Activated naive CD4-positive, alpha-beta T cell treated with anti-CD3 and anti-CD28 coated beads, Interleukin-2, amount 10 ng/mL, durations not matched to agents 7 days and 5 days (primary cell): ENCODE measurements at regions not wholly inside any gene's neighbourhood (a gene's known extent, or its start where the extent isn't known, plus 50 kb on each side); places are given as distances from the start of the nearest gene placed in this dataset.

ENCODE experiments used
- CTCF ChIA-PET: fragments of 350-600 bp; sonication (Branson Sonifier 250); formaldehyde crosslinking; loops from one replicate; lab custom pipeline; 2021; ENCODE audit warnings: antibody characterized with exemption; lab: Charles Lee
- DNase-seq: peaks from one replicate; pipeline ENCODE4 v3.0.0-alpha.2; 2020
- H3K27ac Mint-ChIP-seq: one replicate; pipeline ENCODE4 v1.8.0; 2021; ENCODE audit warnings: mild to moderate bottlenecking, moderate library complexity, mixed read lengths
- H3K27me3 Mint-ChIP-seq: one replicate; pipeline ENCODE4 v1.8.0; 2021; ENCODE audit warnings: mild to moderate bottlenecking, mixed read lengths
- H3K36me3 Mint-ChIP-seq: one replicate; pipeline ENCODE4 v1.8.0; 2021; ENCODE audit warnings: mixed read lengths
- H3K4me1 Mint-ChIP-seq: one replicate; pipeline ENCODE4 v1.8.0; 2021; ENCODE audit warnings: mixed read lengths
- H3K4me3 Mint-ChIP-seq: one replicate; pipeline ENCODE4 v1.8.0; 2021; ENCODE audit warnings: mild to moderate bottlenecking, moderate library complexity, mixed read lengths
- H3K9me3 Mint-ChIP-seq: one replicate; pipeline ENCODE4 v1.8.0; 2021; ENCODE audit warnings: mixed read lengths

GRCh38 chr6:94133106-94133505 is 713.7 kb upstream of the EPHA7 start:
- no peaks in the 10 kb centered on the region for H3K4me1 Mint-ChIP-seq
- H3K27me3 Mint-ChIP-seq, result no peaks in the 10 kb centered on the region
- no peak overlapping the region for H3K4me3 Mint-ChIP-seq
- H3K27ac Mint-ChIP-seq, result no peak overlapping the region
- peaks cover 3% of the 10 kb centered on the region for H3K9me3 Mint-ChIP-seq
- H3K36me3 Mint-ChIP-seq, result no peaks in the 10 kb centered on the region
- no peak for DNase-seq
- CTCF ChIA-PET, result no interaction called here

GRCh38 chr6:94131271-94131670 is 711.9 kb upstream of the EPHA7 start:
- Mint-ChIP-seq H3K9me3 (no peaks in the 10 kb centered on the region), H3K4me3 (no peak overlapping the region), H3K4me1 (no peaks in the 10 kb centered on the region), H3K27me3 (no peaks in the 10 kb centered on the region), H3K36me3 (no peaks in the 10 kb centered on the region), H3K27ac (no peak overlapping the region)
- CTCF ChIA-PET, result no interaction called here
- no peak for DNase-seq

GRCh38 chr6:94130478-94130877 is 711.1 kb upstream of the EPHA7 start:
- Mint-ChIP-seq H3K9me3 (no peaks in the 10 kb centered on the region), H3K4me3 (no peak overlapping the region), H3K4me1 (no peaks in the 10 kb centered on the region), H3K36me3 (no peaks in the 10 kb centered on the region), H3K27ac (no peak overlapping the region), H3K27me3 (no peaks in the 10 kb centered on the region)
- DNase-seq, result no peak
- CTCF ChIA-PET, result no interaction called here

GRCh38 chr6:94129926-94130325 is 710.6 kb upstream of the EPHA7 start:
- H3K27ac Mint-ChIP-seq, result no peak overlapping the region
- H3K27me3 Mint-ChIP-seq, result no peaks in the 10 kb centered on the region
- no peaks in the 10 kb centered on the region for H3K36me3 Mint-ChIP-seq
- no peaks in the 10 kb centered on the region for H3K9me3 Mint-ChIP-seq
- no peaks in the 10 kb centered on the region for H3K4me1 Mint-ChIP-seq
- CTCF ChIA-PET, result no interaction called here
- DNase-seq, result no peak
- H3K4me3 Mint-ChIP-seq, result no peak overlapping the region

GRCh38 chr6:94127716-94128115 is 708.4 kb upstream of the EPHA7 start:
- Mint-ChIP-seq H3K27ac (no peak overlapping the region), H3K36me3 (no peaks in the 10 kb centered on the region), H3K4me3 (no peak overlapping the region), H3K9me3 (no peaks in the 10 kb centered on the region), H3K27me3 (no peaks in the 10 kb centered on the region), H3K4me1 (no peaks in the 10 kb centered on the region)
- CTCF ChIA-PET, result no interaction called here
- no peak for DNase-seq

- Mint-ChIP-seq H3K27me3 (no peaks in the 10 kb centered on the region), H3K9me3 (no peaks in the 10 kb centered on the region), H3K36me3 (no peaks in the 10 kb centered on the region), H3K27ac (no peak overlapping the region), H3K4me1 (no peaks in the 10 kb centered on the region), H3K4me3 (no peak overlapping the region)
- CTCF ChIA-PET, result no interaction called here
- DNase-seq, result no peak
Measured at GRCh38 chr6:94124333-94124732, 705.0 kb upstream of the EPHA7 start.

GRCh38 chr6:94121094-94121493 is 701.7 kb upstream of the EPHA7 start:
- no peak overlapping the region for H3K27ac Mint-ChIP-seq
- H3K36me3 Mint-ChIP-seq, result no peaks in the 10 kb centered on the region
- H3K4me3 Mint-ChIP-seq, result no peak overlapping the region
- H3K9me3 Mint-ChIP-seq, result peaks cover 3% of the 10 kb centered on the region
- no peak for DNase-seq
- CTCF ChIA-PET, result no interaction called here
- no peaks in the 10 kb centered on the region for H3K27me3 Mint-ChIP-seq
- H3K4me1 Mint-ChIP-seq, result no peaks in the 10 kb centered on the region

- H3K36me3 Mint-ChIP-seq, result no peaks in the 10 kb centered on the region
- H3K27me3 Mint-ChIP-seq, result no peaks in the 10 kb centered on the region
- peaks cover 4% of the 10 kb centered on the region for H3K9me3 Mint-ChIP-seq
- no peak for DNase-seq
- no peak overlapping the region for H3K27ac Mint-ChIP-seq
- H3K4me1 Mint-ChIP-seq, result no peaks in the 10 kb centered on the region
- CTCF ChIA-PET, result no interaction called here
- H3K4me3 Mint-ChIP-seq, result no peak overlapping the region
Measured at GRCh38 chr6:94099072-94099471, 679.7 kb upstream of the EPHA7 start.

- Mint-ChIP-seq H3K9me3 (peaks cover 4% of the 10 kb centered on the region), H3K27ac (no peak overlapping the region), H3K27me3 (no peaks in the 10 kb centered on the region), H3K36me3 (no peaks in the 10 kb centered on the region), H3K4me1 (no peaks in the 10 kb centered on the region), H3K4me3 (no peak overlapping the region)
- no peak for DNase-seq
- CTCF ChIA-PET, result no interaction called here
Measured at GRCh38 chr6:94095961-94096360, 676.6 kb upstream of the EPHA7 start.

GRCh38 chr6:94089941-94090340 is 670.6 kb upstream of the EPHA7 start:
- no peak overlapping the region for H3K4me3 Mint-ChIP-seq
- no peaks in the 10 kb centered on the region for H3K4me1 Mint-ChIP-seq
- DNase-seq, result no peak
- H3K27ac Mint-ChIP-seq, result no peak overlapping the region
- CTCF ChIA-PET, result no interaction called here
- no peaks in the 10 kb centered on the region for H3K27me3 Mint-ChIP-seq
- H3K36me3 Mint-ChIP-seq, result no peaks in the 10 kb centered on the region
- H3K9me3 Mint-ChIP-seq, result peaks cover 2% of the 10 kb centered on the region

- Mint-ChIP-seq H3K27me3 (no peaks in the 10 kb centered on the region), H3K9me3 (peaks cover 2% of the 10 kb centered on the region), H3K27ac (no peak overlapping the region), H3K4me3 (no peak overlapping the region), H3K4me1 (no peaks in the 10 kb centered on the region), H3K36me3 (no peaks in the 10 kb centered on the region)
- CTCF ChIA-PET, result no interaction called here
- DNase-seq, result no peak
Measured at GRCh38 chr6:94088870-94089269, 669.5 kb upstream of the EPHA7 start.

GRCh38 chr6:94074764-94075163 is 655.4 kb upstream of the EPHA7 start:
- Mint-ChIP-seq H3K4me3 (no peak overlapping the region), H3K4me1 (no peaks in the 10 kb centered on the region), H3K27me3 (no peaks in the 10 kb centered on the region), H3K27ac (no peak overlapping the region), H3K36me3 (no peaks in the 10 kb centered on the region), H3K9me3 (no peaks in the 10 kb centered on the region)
- CTCF ChIA-PET, result no interaction called here
- DNase-seq, result no peak

GRCh38 chr6:94071835-94072234 is 652.5 kb upstream of the EPHA7 start:
- no peaks in the 10 kb centered on the region for H3K36me3 Mint-ChIP-seq
- no peaks in the 10 kb centered on the region for H3K4me1 Mint-ChIP-seq
- CTCF ChIA-PET, result no interaction called here
- no peaks in the 10 kb centered on the region for H3K27me3 Mint-ChIP-seq
- no peak overlapping the region for H3K4me3 Mint-ChIP-seq
- H3K27ac Mint-ChIP-seq, result no peak overlapping the region
- DNase-seq, result no peak
- H3K9me3 Mint-ChIP-seq, result no peaks in the 10 kb centered on the region

GRCh38 chr6:94065707-94066337 is 646.5 kb upstream of the EPHA7 start:
- H3K36me3 Mint-ChIP-seq, result no peaks in the 10 kb centered on the region
- DNase-seq, result no peak
- no peak overlapping the region for H3K4me3 Mint-ChIP-seq
- no peaks in the 10 kb centered on the region for H3K27me3 Mint-ChIP-seq
- CTCF ChIA-PET, result no interaction called here
- peaks cover 1% of the 10 kb centered on the region for H3K9me3 Mint-ChIP-seq
- H3K4me1 Mint-ChIP-seq, result no peaks in the 10 kb centered on the region
- H3K27ac Mint-ChIP-seq, result no peak overlapping the region

GRCh38 chr6:94052749-94053148 is 633.4 kb upstream of the EPHA7 start:
- Mint-ChIP-seq H3K36me3 (no peaks in the 10 kb centered on the region), H3K4me3 (no peak overlapping the region), H3K9me3 (peaks cover 3% of the 10 kb centered on the region), H3K27me3 (no peaks in the 10 kb centered on the region), H3K27ac (no peak overlapping the region), H3K4me1 (no peaks in the 10 kb centered on the region)
- no peak for DNase-seq
- CTCF ChIA-PET, result no interaction called here

- no peak overlapping the region for H3K4me3 Mint-ChIP-seq
- no peaks in the 10 kb centered on the region for H3K9me3 Mint-ChIP-seq
- H3K27me3 Mint-ChIP-seq, result no peaks in the 10 kb centered on the region
- no peaks in the 10 kb centered on the region for H3K4me1 Mint-ChIP-seq
- H3K27ac Mint-ChIP-seq, result no peak overlapping the region
- H3K36me3 Mint-ChIP-seq, result no peaks in the 10 kb centered on the region
- no peak for DNase-seq
- CTCF ChIA-PET, result no interaction called here
Measured at GRCh38 chr6:94050515-94050914, 631.2 kb upstream of the EPHA7 start.
